Stimulated activated CD4-positive, alpha-beta T cell treated with anti-CD3 and anti-CD28 coated beads, Interleukin-4, amount 100 ng/mL, for 24 hours (primary cell): ENCODE measurements at regions not wholly inside any gene's neighbourhood (a gene's known extent, or its start where the extent isn't known, plus 50 kb on each side); places are given as distances from the start of the nearest gene placed in this dataset.
"Not testable (repeated sequence)": the region's sequence is repeated elsewhere in the genome, so short reads cannot be mapped to it uniquely, and the experiment has no call there.

Experiments
- DNase-seq: peaks from one replicate; pipeline ENCODE4 v3.0.0-alpha.2; 2020

GRCh38 chr1:8139383-8139782 lies 113.3 kb upstream of the ERRFI1 start:
- DNase-seq: no peak

DNA sequence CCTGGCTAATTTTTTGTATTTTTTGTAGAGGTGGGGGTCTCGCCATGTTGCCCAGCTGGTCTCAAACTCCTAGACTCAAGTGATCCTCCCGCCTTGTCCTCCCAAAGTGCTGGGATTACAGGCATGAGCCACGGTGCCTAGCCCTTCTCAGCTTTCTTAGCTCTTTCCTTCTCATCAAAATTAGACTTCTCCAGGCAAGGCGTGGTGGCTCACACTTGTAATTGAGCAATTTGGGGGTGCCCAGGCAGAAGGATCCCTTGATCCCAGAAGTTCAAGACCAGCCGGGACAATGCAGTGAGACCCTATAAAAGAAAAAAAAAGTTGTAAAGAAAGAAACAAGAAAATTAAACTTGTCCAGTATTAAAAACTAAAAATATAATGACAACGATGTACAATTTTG lies 112.6 kb upstream of the ERRFI1 start:
- DNase-seq: no peak

DNA sequence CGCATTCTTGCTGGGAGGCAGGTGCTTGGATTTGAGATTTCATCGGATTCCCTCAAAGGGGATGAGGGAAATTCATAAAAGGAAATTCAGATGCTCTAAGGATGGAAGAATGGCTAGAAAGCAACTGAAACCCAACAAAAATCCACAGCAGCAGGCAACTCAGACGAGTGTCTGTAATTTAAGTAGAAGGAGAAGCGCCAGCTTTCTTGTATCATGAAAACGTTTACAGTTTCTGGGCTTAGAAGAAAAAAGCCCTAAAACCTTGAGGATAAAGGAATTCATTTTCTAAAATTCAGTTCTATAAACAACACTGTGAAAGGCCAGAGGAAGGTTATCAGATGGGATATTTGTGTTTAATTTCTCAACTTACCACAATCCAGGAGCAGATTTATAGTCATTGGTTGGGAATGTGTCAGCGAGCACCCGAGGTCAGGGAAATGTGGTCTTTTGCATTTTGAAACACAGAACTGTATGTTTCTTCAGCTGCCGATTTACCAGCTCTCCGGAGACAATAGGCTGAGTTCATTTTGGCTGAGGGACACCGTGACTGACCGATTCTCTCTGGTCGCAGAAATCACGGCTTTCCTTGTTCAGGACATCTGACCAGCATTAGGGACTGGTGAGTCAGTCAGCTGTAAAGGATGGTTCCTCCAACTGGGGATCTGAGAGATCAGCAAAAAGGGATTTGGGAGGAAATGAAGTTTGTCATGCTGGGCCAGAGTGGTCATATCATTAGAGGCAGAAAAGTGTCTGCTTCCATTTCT lies 111.6 kb upstream of the ERRFI1 start:
- no peak for DNase-seq

GRCh38 chr1:8136766-8137165 lies 110.7 kb upstream of the ERRFI1 start:
- no peak for DNase-seq

GRCh38 chr1:8135250-8135649 lies 109.1 kb upstream of the ERRFI1 start:
- DNase-seq: no peak

DNA sequence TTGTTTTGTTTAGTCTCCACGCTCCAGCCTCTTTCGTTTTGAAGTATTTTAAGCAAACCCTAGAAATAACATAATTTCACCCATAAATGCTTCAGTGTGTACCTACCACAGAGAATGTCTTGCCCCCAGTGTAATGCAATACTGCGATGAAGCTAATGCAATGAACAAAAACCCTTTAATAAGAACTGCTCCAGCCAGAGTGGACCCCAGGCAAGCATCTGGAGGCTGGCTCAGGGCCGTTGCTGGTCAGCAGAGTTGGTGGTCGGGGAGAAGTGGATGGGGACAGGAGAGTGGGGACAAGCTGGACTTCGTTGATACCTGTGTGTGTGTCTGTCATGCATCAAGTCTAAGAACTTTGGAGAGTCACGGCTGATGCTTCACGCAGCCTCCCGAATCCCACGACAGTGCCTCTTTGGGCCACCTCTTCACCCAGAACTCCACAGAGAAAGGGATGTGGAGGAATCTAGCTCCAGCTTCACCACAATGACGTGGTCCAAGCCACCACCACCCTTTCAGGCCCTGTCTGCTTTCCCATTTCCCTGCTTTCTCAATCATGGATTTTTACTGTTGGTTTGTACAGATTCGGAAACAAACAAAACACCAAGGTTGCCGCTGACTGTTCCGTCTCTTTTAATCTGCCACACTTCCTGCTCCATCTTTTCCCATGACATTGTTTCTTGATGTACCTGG lies 108.6 kb upstream of the ERRFI1 start:
- no peak for DNase-seq

GRCh38 chr1:8133657-8134430 lies 107.7 kb upstream of the ERRFI1 start:
- DNase-seq: no peak

DNA sequence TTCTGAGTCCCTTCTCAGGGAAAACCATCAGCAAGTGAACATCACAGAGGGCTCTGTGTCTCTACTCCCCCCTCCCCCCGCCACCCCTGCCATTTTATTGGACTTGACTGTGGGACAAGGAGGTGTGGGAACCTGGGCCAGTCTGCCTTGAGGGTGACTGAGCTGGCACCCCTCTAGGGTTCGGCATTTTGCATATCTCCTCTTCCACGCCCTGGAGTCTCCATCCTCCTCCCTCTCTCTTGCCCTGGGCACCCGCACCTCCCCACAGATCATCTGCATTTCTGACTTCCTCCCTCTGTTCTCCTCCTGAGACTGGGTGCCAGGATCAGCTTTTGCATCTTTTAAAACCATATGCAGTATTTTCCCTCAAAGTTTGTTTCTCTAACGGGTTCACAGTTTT lies 107.1 kb upstream of the ERRFI1 start:
- no peak for DNase-seq

- no peak for DNase-seq
These were observed 101.1 kb upstream of the ERRFI1 start for GRCh38 chr1:8127171-8127641.

GRCh38 chr1:8122477-8123407 lies 96.6 kb upstream of the ERRFI1 start:
- no peak for DNase-seq

GRCh38 chr1:8122160-8122476 lies 96.0 kb upstream of the ERRFI1 start:
- no peak for DNase-seq

GRCh38 chr1:8121261-8122159 lies 95.4 kb upstream of the ERRFI1 start:
- no peak for DNase-seq

DNA sequence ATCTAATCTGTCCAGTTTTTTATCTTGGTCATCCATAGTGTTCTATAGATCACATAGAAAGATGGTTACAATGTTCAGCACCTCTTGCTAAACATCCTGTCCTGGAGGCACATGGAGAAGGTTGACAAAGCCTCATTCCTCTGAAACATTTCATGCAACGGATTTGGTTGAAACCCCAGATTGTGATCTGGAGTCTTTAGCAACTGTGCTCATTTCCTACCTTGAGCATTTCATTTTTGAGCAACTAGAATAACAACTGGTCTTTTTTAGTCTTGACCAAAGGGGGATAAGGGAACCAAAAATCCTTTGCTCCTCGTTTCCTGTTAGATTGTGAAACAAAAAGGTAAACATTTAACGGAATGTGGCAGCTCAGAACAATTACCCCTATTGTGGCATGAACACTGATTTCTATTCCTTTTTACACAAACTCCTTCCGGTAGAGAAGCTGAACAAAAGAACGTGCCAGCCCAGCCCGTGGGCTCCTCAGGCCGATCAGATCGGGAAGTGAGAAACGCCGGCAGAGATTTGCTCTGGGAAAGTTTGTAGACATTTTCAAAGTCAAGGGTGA lies 94.7 kb upstream of the ERRFI1 start:
- no peak for DNase-seq

- not testable (repeated sequence) for DNase-seq
These were observed 92.6 kb upstream of the ERRFI1 start for GRCh38 chr1:8118736-8119135.

DNA sequence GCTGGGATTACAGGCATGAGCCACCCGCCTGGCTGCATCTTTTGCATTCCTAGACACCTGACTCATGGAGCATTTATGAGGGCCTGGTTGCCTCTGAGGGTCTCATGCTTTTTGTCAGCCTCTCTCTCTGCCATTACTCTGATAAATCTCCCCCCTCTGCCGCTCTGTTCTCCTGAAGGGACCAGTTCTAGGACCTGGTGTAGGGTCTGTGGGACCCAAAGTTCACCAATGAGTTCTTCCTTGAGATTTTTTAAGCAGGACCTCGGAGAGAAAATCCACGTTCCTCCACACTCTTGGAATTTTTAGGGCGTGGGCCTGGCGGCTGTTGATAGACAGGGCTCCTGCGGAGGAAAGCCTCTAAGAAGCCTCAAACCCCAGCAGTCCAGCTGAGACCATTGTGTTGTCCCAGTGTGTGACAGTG lies 91.9 kb upstream of the ERRFI1 start:
- no peak for DNase-seq

DNA sequence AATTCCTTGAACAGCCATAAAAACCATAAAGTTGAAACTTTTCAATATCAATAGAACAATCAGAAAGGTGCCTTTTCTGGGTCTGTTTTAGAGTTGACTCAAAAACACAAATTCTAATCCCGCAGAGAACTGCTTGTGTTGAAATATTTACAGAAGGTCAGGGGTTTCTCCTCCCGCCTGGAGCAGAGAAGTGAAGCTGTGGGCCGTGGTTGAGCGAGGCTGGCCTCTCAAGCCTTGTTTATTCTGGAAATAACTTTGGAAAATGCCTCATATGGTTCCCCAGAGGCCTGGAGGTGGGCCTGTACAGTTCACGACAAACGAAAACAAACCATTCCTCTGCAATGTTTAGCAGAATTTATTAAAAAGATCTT lies 90.8 kb upstream of the ERRFI1 start:
- DNase-seq: no peak

GRCh38 chr1:8115769-8116167 lies 89.7 kb upstream of the ERRFI1 start:
- no peak for DNase-seq

DNA sequence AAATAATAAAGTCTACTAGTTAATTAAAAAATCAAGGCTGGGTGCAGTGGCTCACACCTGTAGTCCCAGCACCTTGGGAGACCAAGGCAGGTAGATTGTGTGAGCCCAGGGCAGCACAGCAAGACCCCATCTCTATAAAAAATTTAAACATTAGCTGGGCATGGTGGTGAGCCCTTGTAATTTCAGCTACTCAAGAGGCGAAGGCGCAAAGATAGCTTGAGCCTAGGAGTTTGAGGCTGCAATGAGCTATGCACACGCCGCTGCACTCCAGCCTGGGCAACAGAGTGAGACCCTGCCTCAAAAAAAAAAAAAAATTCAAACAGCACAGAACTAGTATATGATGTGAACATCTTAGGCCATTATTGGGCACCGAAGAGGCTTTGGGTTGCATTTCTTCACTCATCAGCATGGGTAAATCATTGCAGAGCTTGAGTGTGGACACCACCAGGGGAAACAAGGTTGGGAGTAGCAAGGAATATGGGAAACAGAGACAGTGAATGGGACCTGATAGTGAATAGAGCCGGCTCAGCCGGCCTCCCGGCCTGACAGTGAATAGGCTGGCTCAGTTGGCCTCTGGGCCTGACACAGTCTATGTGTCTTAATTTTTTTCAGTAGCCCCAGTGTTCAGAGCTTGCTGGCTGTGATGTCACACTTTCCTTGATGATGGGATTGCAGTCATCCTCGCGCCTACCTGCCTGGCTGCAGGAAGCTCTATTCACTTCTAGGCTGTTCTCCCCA lies 89.1 kb upstream of the ERRFI1 start:
- no peak for DNase-seq

DNA sequence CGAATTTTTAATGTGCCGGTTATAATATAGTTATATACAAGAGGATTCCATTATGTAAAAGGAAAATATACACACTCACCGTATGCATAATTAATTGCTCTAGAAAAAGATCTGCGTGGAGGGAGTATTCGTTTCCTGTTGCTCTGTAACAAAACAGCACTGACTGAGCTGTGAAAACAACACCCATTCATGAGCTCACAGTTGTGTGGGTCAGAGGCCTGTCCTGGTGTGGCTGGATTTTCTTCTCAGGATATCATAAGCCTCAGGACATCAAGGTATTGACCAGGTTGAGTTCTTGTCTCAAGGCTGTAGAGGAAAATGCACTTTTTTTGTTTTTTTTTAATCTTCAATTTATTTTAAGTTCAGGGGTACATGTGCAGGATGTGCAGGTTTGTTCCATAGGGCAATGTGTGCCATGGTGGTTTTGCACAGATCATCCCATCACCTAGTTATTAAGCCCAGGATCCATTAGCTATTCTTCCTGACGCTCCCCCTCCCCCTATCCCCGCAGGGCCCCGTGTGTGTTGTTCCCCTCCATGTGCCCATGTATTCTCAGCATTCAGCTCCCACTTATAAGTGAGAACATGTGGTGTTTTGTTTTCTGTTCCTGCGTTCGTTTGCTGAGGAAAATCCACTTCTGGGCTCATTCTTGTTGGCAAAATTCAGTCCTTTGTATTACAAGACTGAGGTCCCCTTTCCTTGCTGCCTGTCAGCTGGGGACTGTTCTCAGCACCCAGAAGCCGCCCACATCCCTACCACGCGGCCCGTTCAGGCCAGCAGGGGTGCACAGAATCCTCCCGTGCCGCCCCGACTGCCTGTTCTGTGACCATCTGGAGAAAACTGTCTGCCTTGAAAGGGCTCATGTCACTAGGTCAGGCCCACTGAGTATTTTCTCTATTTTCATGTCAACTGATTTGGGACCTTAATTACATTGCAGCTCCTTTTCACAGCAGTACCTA lies 87.4 kb upstream of the ERRFI1 start:
- DNase-seq: no peak
